LHCN-M2 (cell line): ENCODE measurements at regions not wholly inside any gene's neighbourhood (a gene's known extent, or its start where the extent isn't known, plus 50 kb on each side); places are given as distances from the start of the nearest gene placed in this dataset.

Experiments used
- DNase-seq: peaks from one replicate; pipeline ENCODE4 v3.0.0-alpha.2; 2012; ENCODE audit warnings: low read depth

GRCh38 chr1:25056536-25056935, 126.5 kb upstream of the RUNX3 start:
- DNase-seq, result no peak

DNA sequence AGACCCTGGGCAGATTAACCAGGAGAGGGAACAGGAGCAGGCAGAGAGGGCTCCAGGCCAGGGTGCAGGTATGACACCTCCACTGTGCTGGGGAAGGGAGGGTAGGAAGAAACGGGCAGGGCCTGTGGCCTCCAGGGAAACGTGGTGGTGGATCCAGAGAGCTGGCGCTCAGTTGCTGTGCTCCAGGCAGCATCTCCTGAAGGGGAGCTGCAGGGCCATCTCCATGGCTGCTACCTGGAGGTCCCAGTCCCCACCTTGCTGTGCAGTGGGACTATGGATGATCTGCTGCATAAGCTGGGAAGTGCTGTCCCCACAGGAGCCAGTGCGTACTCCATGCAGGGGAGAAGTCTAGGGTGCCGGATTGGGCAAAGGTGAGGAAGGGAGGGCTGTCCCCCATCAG, 125.9 kb upstream of the RUNX3 start:
- no peak for DNase-seq

DNA sequence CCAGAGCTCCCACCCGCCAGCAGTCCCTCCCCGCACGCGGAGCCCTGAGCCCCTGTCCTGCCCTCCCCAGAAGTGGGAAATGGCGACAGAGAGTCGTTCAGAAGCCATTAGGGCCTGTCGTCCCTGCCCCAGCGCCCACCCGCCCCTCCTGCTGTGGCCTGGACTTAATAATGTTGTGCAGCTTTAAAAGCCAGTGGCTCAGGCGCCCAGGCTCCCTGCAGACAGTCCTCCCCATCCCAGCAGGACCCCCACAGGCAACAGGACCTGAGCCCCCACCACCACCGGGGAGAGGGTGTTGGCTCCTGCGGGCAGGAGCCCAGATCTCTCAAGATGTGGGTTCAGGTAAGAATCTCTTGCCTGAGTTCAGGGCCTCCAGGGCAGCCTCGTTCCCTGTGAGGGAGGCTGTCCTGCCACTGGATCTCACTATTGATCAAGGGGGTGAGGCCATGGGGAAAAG, 125.3 kb upstream of the RUNX3 start:
- DNase-seq, result no peak

GRCh38 chr1:25054526-25055323, 124.6 kb upstream of the RUNX3 start:
- no peak for DNase-seq

GRCh38 chr1:25053576-25054250, 123.6 kb upstream of the RUNX3 start:
- DNase-seq, result no peak

DNA sequence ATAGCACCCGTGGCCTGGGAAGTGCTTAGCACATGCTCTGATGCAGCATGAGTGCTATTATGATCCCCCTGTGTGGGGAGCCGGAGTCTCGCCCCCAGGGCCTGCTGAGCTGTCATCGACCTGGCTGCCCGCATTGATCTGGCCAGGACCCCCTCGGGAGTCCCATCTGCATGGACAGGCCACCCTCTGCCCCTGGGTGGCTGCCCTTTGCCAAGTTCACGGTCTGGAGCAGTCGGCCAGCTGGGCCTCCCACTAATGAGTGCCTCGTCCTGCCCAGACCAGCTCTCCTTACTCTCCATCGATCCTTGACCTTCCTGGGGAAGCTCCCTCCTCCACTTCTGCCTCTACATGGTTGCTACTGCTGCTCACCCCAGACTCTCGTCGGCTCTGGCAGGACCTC, 121.8 kb upstream of the RUNX3 start:
- no peak for DNase-seq

DNA sequence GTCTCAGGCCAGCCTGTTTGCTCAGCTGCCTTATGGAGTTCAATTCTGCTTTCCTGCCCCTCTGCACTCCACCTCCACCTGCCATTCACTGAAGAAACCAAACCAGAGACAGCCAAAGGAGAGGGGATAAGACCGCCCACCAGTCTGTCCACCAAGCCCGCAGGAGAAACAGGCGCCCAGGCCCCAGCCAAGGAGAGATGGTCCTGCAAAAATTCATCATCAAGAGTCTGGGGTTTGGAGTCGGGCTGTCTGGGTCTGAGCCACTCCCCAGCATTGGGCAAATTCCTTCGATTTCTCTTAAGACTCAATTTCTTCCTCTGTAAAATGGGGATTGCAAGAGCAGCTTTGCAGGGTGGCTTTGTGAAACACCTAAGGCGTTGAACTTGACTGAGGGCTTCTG, 121.4 kb upstream of the RUNX3 start:
- no peak for DNase-seq

DNA sequence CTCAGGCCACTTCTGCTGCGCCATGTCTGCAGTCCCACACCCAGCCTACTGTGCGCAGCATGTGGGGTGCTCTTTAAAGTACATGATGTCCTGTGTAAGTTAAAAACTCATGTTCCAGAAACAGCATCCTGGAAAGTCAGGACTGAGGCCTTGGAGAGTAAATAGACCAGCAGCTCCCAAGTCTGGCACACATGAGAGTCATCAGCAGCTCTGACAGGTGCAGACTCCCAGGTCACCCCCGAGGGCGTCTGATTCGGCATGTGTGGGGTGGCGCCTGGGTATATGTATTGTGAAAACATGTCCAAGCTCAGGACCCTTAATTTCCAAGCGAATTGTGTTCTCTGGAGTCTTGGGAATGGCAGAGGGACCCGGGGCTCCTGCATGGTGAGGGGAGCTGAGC, 120.1 kb upstream of the RUNX3 start:
- DNase-seq, result no peak

DNA sequence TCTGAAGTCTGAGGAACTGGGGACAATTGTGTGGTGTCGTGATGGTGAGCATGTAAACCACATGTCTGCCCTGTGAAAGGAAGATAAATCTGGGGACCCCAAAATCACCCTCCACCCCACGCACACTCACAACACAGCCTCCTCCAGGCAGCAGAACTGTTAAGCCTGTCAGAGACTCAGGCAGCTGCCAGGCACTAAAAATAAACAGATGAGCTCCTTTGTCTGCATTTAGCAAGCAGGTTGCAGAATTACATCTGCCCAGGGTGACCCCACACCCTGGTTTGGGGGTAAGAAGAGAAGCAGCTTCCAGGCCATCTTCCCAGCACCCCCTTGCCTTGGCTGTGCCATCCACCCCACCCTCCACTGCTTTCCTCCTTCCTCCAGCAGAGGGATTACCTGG, 119.1 kb upstream of the RUNX3 start:
- no peak for DNase-seq

DNA sequence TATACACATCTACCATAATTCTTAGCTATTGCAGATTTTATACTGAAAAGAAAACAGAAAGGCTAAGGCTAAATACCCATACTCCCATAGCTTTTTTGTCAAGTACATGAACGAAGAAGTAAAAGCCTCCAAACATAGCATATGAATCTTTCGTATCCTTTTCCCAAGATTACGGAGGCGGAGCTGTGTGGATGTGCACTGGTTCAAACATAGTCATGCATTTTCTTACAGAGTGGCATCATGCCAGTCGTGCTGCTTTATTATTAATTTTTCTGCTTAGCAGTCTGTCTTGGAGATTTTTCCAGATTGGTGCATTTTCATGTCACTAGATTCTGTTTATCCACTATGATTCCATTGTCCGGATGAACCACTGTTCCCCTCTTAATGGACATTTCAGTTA, 118.7 kb upstream of the RUNX3 start:
- no peak for DNase-seq

- DNase-seq, result no peak
Measured at GRCh38 chr1:25047506-25048240, 117.6 kb upstream of the RUNX3 start.

GRCh38 chr1:25046194-25046532, 116.1 kb upstream of the RUNX3 start:
- no peak for DNase-seq

DNA sequence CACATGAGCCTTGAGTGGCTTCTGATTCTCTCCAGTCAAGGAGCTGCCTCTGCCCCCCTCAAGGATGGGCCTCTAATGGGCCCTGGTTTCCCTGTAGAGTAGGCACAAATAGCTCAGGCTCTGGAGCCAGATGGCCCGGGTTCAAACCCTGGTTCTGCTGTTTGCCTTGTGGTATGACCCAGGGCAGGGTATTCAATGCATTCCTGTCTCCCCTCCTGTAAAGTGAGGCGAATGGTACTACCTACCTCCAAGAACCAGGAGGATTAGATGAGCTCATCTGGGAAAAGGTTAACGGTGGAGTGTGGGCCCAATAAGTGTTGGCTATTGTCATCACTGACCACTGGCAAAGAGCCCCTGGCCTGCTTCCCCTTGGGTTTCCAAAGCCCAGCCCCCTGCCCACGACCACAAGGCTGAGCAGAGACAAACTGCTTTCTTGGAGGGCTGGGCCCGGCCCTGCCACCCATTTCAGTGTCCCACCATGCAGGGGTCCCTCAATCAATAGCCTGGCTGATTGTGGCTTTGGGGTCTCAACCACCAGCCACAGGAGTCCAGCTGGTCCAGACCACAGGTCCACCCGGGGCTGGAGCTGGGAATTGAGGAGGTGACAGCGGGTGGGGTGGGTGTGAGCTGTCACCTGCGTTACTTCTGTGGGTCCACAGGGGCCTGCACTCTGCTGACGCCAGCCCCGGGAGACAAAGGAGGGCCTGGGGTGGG, 115.6 kb upstream of the RUNX3 start:
- no peak for DNase-seq

GRCh38 chr1:25043228-25043580, 113.1 kb upstream of the RUNX3 start:
- DNase-seq, result no peak

- no peak for DNase-seq
Measured at GRCh38 chr1:25042331-25043227, 112.5 kb upstream of the RUNX3 start.

DNA sequence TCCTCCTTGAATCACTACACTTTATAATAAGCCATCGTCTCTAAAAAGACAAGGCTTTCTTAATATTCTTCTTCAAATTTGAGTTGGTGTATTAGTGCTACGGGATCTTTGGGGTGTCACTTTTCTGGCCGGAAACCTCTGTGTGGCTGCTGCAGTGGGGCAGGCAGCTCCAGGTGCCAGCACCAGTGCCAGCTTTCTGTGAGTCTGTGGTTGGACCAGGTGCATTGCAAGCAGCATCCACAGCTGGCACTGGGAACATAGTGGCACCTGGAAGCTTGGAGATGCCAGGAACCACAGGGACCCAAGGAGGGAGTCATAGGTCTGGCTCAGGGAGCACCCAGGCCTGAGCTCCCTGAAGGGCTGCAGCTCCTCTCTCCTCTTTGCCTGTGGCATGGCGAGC, 111.8 kb upstream of the RUNX3 start:
- no peak for DNase-seq

GRCh38 chr1:25040122-25040685, 110.1 kb upstream of the RUNX3 start:
- DNase-seq, result no peak

DNA sequence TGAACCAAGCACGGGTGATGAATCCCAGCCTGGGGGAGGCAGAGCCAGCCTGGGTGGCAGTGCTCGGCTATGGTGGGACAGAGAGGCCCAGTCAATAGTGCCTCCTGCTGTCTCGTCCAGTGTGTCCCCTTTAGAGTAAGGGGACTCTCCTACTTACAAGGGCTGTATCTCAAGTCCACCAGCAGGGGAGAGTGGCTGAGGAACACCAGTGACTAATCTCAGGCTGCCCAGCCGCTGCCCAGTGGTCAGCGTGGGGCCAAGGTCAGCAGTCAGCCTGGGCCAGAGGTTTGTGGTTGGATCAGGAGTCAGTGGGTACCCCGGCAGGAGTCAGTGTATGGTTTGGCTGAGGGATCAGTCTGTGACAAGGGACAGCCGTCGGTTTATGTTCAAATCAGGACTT, 109.2 kb upstream of the RUNX3 start:
- DNase-seq, result peak; percentile 35

DNA sequence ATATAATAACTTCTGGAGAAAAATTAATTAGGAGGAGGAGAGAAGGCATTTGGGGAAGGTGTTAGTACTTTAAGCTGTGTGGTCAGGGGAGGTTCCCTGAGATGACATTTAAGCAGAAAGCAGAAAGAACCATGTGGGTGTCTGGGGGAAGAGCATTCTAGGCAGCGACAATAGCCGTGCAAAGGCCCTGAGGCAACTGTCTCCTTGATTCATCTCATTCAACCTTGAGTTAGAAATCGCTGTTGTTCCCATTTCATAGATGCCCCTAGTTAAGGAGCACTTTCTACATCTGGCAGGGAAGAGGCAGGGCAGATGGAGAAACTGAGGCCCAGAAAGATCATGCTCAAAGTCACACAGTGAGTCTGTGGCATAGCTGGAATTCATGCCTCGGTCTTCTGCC, 108.6 kb upstream of the RUNX3 start:
- no peak for DNase-seq

- DNase-seq, result peak; percentile 14
Measured at GRCh38 chr1:25037174-25038074, 107.3 kb upstream of the RUNX3 start.
